ENCODE measurements at regions not wholly inside any gene's neighbourhood (a gene's known extent, or its start where the extent isn't known, plus 50 kb on each side); places are given as distances from the start of the nearest gene placed in this dataset.

GRCh38 chr1:235054466-235054865, 74.2 kb downstream of the TOMM20 start:
- Histone ChIP-seq H3K4ac (ENCODE audit: low read depth, low read length) (no peak overlapping the region), H3K4me2 (ENCODE audit: insufficient read depth, insufficient read length, low read length) (no peak overlapping the region), H2AFZ (ENCODE audit: low read length) (no peak overlapping the region), H2BK12ac (ENCODE audit: insufficient read length, low read depth, low read length) (no peak overlapping the region), H3K23me2 (ENCODE audit: insufficient read length, low read depth, low read length, poor library complexity, severe bottlenecking) (no peaks in the 10 kb centered on the region), H4K5ac (ENCODE audit: insufficient read length, low read depth, low read length) (no peak overlapping the region), H2BK15ac (ENCODE audit: low read depth, low read length) (no peak overlapping the region), H3K4me1 (ENCODE audit: insufficient read depth, low read length) (no peaks in the 10 kb centered on the region; the same call in 1 of the 2 replicates), H3K56ac (ENCODE audit: insufficient read length, low read depth, low read length) (no peak overlapping the region), H2BK20ac (ENCODE audit: low read depth, low read length, poor library complexity, severe bottlenecking) (no peak overlapping the region), H2BK120ac (ENCODE audit: low read depth, low read length, poor library complexity, severe bottlenecking) (no peak overlapping the region), H3K14ac (ENCODE audit: insufficient read depth, low read length) (no peak overlapping the region), H2AK5ac (ENCODE audit: insufficient read length, low read length) (no peak overlapping the region), H3K79me2 (ENCODE audit: insufficient read depth, low read length) (no peaks in the 10 kb centered on the region), H2BK5ac (ENCODE audit: insufficient read length, low read length) (no peak overlapping the region), H3K9me3 (ENCODE audit: control insufficient read depth, low read depth, low read length) (no peaks in the 10 kb centered on the region), H3K27ac (ENCODE audit: insufficient read length, low read depth, low read length) (no peak overlapping the region), H3T11ph (ENCODE audit: low read length) (no peak overlapping the region), H3K18ac (ENCODE audit: insufficient read length, low read depth, low read length) (no peak overlapping the region), H3K23ac (ENCODE audit: insufficient read length, low read depth, low read length) (no peak overlapping the region), H4K8ac (replicated peaks; ENCODE audit: insufficient read length, low read depth, low read length) (no peak overlapping the region), H3K27me3 (ENCODE audit: insufficient read depth, low read length) (no peaks in the 10 kb centered on the region), H3K79me1 (ENCODE audit: insufficient read depth, low read depth, low read length, poor library complexity, severe bottlenecking) (no peaks in the 10 kb centered on the region), H4K91ac (ENCODE audit: insufficient read length, low read depth, low read length) (no peak overlapping the region), H4K20me1 (ENCODE audit: control insufficient read depth, insufficient read depth, insufficient read length) (no peaks in the 10 kb centered on the region), H3K9ac (ENCODE audit: extremely low read depth, insufficient read length, low read length) (no peak overlapping the region)
- H3K36me3 Mint-ChIP-seq (ENCODE audit: insufficient read depth in 1 of 3, low read depth in 3 of 3): no peaks in the 10 kb centered on the region
- no peak for TF ChIP-seq CTCF (conservative IDR thresholded peaks at IDR 0.05)
- peaks cover 23 to 30% of the 10 kb centered on the region in 2 experiments for H3K4me1 Mint-ChIP-seq
- H3K4me3 Mint-ChIP-seq: no peak overlapping the region
- DNase-seq: no peak
- H3K27me3 Mint-ChIP-seq (ENCODE audit: low read depth): peaks cover 4% of the 10 kb centered on the region
- WGBS (ENCODE audit: extremely low coverage, insufficient read length, low lambda C conversion rate): no CpG with 5 or more reads among the region's 11 CpGs
- no peak overlapping the region for H3K27ac Mint-ChIP-seq
- peaks cover 0 to 3% of the 10 kb centered on the region in 2 experiments; a peak in 1 of 5 replicates for H3K9me3 Mint-ChIP-seq

All from H9 (cell line).